ENCODE measurements at regions not wholly inside any gene's neighbourhood (a gene's known extent, or its start where the extent isn't known, plus 50 kb on each side); places are given as distances from the start of the nearest gene placed in this dataset.

GRCh38 chr1:165147799-165148198 lies 208.7 kb downstream of the LMX1A start:
- H3K9ac ChIP-seq (ENCODE audit: low read length), result no peak overlapping the region
- no peak overlapping the region for H2AFZ ChIP-seq (ENCODE audit: low read depth, low read length)
- no peaks in the 10 kb centered on the region for H3K9me3 ChIP-seq (ENCODE audit: insufficient read depth, low read length)
- no peak overlapping the region for H3K27ac ChIP-seq (ENCODE audit: low read length)
- no peak overlapping the region for H3K4me3 ChIP-seq (ENCODE audit: low read length)
- TF ChIP-seq, protein P1, sequence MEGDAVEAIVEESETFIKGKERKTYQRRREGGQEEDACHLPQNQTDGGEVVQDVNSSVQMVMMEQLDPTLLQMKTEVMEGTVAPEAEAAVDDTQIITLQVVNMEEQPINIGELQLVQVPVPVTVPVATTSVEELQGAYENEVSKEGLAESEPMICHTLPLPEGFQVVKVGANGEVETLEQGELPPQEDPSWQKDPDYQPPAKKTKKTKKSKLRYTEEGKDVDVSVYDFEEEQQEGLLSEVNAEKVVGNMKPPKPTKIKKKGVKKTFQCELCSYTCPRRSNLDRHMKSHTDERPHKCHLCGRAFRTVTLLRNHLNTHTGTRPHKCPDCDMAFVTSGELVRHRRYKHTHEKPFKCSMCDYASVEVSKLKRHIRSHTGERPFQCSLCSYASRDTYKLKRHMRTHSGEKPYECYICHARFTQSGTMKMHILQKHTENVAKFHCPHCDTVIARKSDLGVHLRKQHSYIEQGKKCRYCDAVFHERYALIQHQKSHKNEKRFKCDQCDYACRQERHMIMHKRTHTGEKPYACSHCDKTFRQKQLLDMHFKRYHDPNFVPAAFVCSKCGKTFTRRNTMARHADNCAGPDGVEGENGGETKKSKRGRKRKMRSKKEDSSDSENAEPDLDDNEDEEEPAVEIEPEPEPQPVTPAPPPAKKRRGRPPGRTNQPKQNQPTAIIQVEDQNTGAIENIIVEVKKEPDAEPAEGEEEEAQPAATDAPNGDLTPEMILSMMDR (IDR thresholded peaks at IDR 0.05; ENCODE audit: low read depth, low read length), result no peak
- no peak for TF ChIP-seq EZH2phosphoT487 (IDR thresholded peaks at IDR 0.05; ENCODE audit: low read depth)
- H3K4me2 ChIP-seq (ENCODE audit: low read length), result no peak overlapping the region
- no peaks in the 10 kb centered on the region for H3K79me2 ChIP-seq (ENCODE audit: low read length)
- H3K27me3 ChIP-seq (ENCODE audit: low read depth, low read length), result peaks cover 41% of the 10 kb centered on the region
- no peaks in the 10 kb centered on the region for H3K36me3 ChIP-seq (replicated peaks; ENCODE audit: low read depth, low read length)
- no peaks in the 10 kb centered on the region for H3K4me1 ChIP-seq (ENCODE audit: low read length)
- no peaks in the 10 kb centered on the region for H4K20me1 ChIP-seq (ENCODE audit: insufficient read depth, low read length)

- H3K4me3 ChIP-seq (ENCODE audit: low read length), result no peak overlapping the region
- H2AFZ ChIP-seq (ENCODE audit: low read depth, low read length), result 0 out of 2 replicates have a peak overlapping the region, but pooled peaks have one; percentile 20
- H3K9me3 ChIP-seq (ENCODE audit: insufficient read depth, low read length), result no peaks in the 10 kb centered on the region
- H3K4me1 ChIP-seq (ENCODE audit: low read length), result no peaks in the 10 kb centered on the region
- no peak overlapping the region for H3K27ac ChIP-seq (ENCODE audit: low read length)
- no peaks in the 10 kb centered on the region for H4K20me1 ChIP-seq (ENCODE audit: insufficient read depth, low read length)
- H3K36me3 ChIP-seq (replicated peaks; ENCODE audit: low read depth, low read length), result no peaks in the 10 kb centered on the region
- H3K9ac ChIP-seq (ENCODE audit: low read length), result no peak overlapping the region
- H3K79me2 ChIP-seq (ENCODE audit: low read length), result no peaks in the 10 kb centered on the region
- H3K4me2 ChIP-seq (ENCODE audit: low read length), result no peak overlapping the region
- peaks cover 39% of the 10 kb centered on the region for H3K27me3 ChIP-seq (ENCODE audit: low read depth, low read length)
- no peak for TF ChIP-seq EZH2phosphoT487 (IDR thresholded peaks at IDR 0.05; ENCODE audit: low read depth)
- TF ChIP-seq, protein P1 (IDR thresholded peaks at IDR 0.05; ENCODE audit: low read depth, low read length), result peak; percentile 92
Observed at GRCh38 chr1:165144757-165145397, 211.6 kb downstream of the LMX1A start.

- H3K27me3 ChIP-seq (ENCODE audit: low read depth, low read length), result peaks cover 46% of the 10 kb centered on the region
- no peak overlapping the region for H2AFZ ChIP-seq (ENCODE audit: low read depth, low read length)
- no peaks in the 10 kb centered on the region for H3K36me3 ChIP-seq (replicated peaks; ENCODE audit: low read depth, low read length)
- no peaks in the 10 kb centered on the region for H3K79me2 ChIP-seq (ENCODE audit: low read length)
- no peak overlapping the region for H3K4me3 ChIP-seq (ENCODE audit: low read length)
- H3K9ac ChIP-seq (ENCODE audit: low read length), result no peak overlapping the region
- no peak overlapping the region for H3K27ac ChIP-seq (ENCODE audit: low read length)
- no peak overlapping the region for H3K4me2 ChIP-seq (ENCODE audit: low read length)
- H3K4me1 ChIP-seq (ENCODE audit: low read length), result no peaks in the 10 kb centered on the region
- no peaks in the 10 kb centered on the region for H4K20me1 ChIP-seq (ENCODE audit: insufficient read depth, low read length)
- TF ChIP-seq, protein P1 (IDR thresholded peaks at IDR 0.05; ENCODE audit: low read depth, low read length), result peak; percentile 92
- no peak for TF ChIP-seq EZH2phosphoT487 (IDR thresholded peaks at IDR 0.05; ENCODE audit: low read depth)
- no peaks in the 10 kb centered on the region for H3K9me3 ChIP-seq (ENCODE audit: insufficient read depth, low read length)
Observed at GRCh38 chr1:165143437-165144065, 213.0 kb downstream of the LMX1A start.

DNA sequence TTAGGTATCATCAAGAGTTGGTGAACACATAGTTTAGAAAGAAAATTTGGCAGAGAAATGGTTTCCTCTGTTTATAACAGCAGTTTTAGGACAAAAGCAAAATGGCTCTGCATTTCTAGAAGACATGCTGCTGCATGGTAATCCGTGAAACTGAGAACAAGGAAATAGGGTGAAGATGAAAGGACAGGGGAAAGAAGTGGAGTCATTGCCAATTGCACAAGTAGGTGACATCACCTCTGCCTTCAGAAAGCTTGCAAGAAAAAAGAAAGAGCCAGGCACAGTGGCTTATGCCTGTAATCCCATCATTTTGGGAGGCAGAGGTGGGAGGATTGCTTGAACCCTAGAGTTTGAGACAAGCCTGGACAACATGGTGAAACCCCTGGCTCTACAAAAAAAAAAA lies 217.6 kb downstream of the LMX1A start:
- Histone ChIP-seq H3K4me1 (ENCODE audit: low read length) (no peaks in the 10 kb centered on the region), H4K20me1 (ENCODE audit: insufficient read depth, low read length) (no peaks in the 10 kb centered on the region), H3K36me3 (replicated peaks; ENCODE audit: low read depth, low read length) (no peaks in the 10 kb centered on the region), H3K9ac (ENCODE audit: low read length) (no peak overlapping the region), H2AFZ (ENCODE audit: low read depth, low read length) (no peak overlapping the region), H3K27ac (ENCODE audit: low read length) (no peak overlapping the region), H3K9me3 (ENCODE audit: insufficient read depth, low read length) (no peaks in the 10 kb centered on the region), H3K4me2 (ENCODE audit: low read length) (no peak overlapping the region), H3K4me3 (ENCODE audit: low read length) (no peak overlapping the region), H3K79me2 (ENCODE audit: low read length) (no peaks in the 10 kb centered on the region), H3K27me3 (ENCODE audit: low read depth, low read length) (peaks cover 60% of the 10 kb centered on the region)
- TF ChIP-seq EZH2phosphoT487 (IDR thresholded peaks at IDR 0.05; ENCODE audit: low read depth), result no peak
- TF ChIP-seq, protein P1 (IDR thresholded peaks at IDR 0.05; ENCODE audit: low read depth, low read length), result no peak

All from OCI-LY3 (cell line).